M059J (cell line): ENCODE measurements at regions not wholly inside any gene's neighbourhood (a gene's known extent, or its start where the extent isn't known, plus 50 kb on each side); places are given as distances from the start of the nearest gene placed in this dataset.
A peak's percentile ranks its signal among the peaks of the same experiment; 100 is the strongest.
"Not testable (repeated sequence)": the region's sequence is repeated elsewhere in the genome, so short reads cannot be mapped to it uniquely, and the experiment has no call there.

Experiments
- DNase-seq: peaks from one replicate; pipeline ENCODE4 v3.0.0-alpha.2; 2012; ENCODE audit warnings: low read depth

DNA sequence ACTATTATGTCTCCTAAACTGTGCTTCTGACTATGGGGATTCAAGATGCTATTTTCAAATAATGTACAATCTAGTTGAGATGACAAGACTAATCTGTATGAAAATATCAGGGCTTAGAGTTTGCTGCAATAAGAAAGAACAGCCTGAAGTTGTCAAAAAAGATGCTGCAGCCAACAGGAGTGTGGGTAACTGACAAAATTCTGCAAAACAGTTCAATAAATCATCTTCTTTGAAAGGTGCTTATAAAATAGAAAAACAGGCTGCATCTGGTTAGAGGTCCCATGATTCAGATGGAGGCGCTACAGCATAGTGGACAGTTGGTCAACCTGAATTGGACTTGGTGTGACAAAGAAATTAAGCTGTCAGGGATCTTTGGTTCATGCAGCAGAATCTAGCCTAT lies 511.0 kb downstream of the XPNPEP1 start:
- DNase-seq: no peak

DNA sequence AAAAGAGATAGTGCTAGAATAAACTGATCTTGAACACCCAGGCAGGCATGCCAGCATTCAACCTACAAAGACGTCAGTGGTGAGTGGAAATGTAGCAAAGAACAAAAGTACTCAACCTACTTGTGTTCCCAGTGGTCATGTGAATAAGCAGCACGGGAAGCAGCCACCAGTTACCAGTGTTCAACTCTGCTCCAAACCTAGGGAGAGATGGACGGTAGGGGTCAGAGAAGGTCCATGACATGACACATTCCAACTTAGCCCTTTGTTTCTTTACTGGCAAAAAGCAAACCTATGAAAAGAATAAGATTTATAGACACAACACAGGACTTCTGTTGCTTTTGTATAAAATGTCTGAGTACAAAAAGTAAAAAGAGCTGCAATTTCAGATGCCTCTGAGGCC lies 511.4 kb downstream of the XPNPEP1 start:
- DNase-seq: peak; percentile 15

DNA sequence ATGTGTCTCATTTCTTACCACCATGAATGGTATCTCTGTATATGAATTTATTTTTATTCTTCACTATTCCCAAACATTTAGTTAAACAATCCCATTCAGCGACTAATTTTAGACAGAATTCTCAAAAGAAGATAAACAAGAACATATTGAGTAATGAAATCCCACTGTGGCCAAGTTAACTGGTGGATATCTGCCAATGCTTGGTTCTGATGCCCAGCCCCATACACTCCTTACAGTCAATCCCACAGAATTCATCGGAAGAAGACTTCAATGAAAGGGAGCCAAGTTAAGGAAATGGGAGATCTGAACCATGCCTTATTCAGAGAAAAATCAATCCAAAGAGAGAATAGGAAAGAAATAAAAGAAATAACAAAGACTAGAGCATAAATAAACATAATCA lies 518.0 kb downstream of the XPNPEP1 start:
- no peak for DNase-seq

DNA sequence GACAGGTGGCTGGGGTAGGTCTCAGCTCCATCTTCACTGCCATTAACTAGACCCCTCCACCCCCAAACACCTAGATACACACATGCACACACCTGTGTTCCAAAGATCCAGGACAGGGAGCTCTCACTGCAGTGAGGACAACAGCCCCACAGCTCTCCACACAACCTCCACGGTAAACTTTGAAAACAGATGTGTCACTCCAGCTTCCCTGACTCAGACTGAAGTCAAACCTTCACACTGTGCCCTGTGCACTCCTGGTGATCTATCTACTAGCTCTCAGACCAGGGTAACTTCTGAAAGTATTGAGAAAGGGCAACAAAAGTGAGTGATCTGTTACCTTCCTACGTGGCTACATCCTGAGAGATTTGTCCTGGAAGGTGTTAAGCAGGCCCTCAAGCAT lies 519.8 kb downstream of the XPNPEP1 start:
- DNase-seq: no peak

DNA sequence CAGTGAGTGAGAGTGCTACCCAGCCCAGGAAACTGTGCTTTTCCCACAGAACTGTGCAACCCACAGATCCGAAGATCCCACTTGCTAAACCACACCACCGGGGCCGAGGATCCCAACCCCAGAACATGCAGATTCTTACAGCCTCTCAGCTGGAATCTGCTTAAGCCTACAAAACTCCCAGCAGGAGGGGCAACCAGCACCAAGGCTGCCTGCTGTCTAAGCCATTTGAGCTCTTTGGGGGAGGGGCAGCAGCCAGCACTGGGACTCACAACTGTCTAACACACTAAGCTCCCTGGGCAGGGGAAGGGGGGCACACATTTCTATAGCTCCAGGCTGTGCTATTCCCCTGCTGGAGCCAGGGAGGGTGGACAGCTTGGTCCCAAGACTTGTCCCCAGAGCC lies 529.9 kb downstream of the XPNPEP1 start:
- no peak for DNase-seq

DNA sequence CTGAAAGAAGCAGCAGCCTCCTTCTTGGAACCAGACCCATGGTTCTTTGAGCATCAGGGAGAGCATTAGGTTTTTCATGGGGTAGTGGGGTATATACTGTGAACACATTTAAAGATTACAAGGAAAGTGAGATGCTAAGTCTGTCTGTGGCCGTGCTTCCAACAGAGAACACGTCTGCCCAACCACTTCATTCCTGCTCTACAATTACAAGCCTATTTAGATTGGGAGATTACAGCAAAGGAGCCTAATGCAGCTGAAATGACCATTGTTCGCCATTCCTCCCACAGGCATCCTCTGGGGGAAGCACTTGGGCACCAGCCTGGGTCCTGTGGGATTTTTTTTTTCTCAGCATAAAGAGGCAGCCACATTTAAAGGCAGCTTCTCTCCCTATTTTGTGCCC lies 536.4 kb downstream of the XPNPEP1 start:
- no peak for DNase-seq

DNA sequence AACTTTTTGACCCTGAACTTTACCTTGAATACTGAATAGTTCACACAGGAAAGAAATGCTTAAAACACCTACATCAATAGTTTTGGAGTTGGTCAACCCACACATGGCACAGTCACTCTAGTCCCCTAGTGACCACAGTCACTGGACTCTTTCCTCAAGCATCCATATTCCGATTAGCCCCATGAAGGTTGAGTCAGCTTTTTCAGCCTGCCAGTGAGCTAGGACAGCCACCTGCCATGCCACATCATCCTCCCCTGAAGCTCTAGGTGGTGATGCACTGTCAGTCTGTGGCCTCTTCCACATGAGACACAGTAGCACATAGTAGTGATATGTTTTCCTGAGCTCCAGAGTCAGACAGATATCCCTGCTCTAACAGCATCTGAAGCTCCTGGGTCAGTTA lies 537.2 kb downstream of the XPNPEP1 start:
- DNase-seq: no peak

DNA sequence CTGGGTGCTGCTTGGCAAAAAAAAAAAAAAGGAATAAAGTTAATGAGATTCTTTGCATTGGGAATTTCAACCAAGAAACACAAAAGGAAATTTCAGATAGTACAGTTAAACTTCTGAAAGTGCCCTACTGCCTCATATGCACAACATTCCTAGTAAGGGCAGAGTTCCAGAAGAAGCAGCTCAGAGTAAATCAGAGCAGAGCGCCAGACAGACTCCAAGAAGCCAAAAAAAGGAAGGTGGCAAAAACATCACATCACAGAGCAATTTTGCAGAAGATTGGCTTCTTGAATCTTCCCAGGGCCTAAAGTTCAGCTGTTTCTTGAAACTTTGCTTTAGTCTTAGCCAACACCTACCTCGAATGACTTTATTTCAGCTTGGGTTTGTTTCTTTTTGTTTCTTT lies 544.1 kb downstream of the XPNPEP1 start:
- DNase-seq: no peak

DNA sequence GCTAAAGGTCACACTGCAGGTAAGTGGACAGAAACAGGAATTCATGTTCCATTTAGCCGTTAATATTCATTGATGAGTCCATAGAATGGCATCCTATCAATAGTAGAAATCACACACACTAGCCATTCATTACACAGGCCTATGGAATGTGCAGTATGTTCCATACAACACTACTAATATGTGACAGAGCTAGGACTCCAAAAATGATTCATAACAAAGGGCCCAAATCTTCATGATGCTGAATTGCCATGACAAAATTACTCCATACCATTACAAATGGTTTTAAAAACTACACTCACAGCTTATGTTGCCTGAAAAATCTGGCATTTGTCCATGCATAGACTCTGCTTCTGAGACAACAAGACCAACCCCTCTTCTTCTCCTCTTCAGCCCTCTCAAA lies 549.1 kb downstream of the XPNPEP1 start:
- DNase-seq: peak; percentile 22

DNA sequence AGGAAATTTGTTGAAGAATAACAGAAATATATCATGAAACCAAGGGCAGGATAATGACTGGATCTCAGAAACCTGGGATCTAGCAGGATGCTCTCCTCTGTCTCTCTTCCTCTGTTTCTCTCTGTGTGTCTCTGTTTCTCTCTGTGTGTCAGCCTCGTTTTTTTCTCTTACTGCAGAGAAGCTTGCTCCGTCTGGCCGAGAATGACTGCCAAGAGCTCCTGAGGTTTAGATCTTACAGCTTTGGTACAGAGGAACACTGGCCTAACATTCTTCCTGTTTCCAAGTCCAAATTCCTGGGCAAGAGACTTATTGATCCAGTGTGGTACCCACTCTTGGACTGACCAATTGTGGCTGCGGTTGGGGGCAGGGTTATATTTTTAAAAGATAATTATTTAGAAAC lies 564.0 kb downstream of the XPNPEP1 start:
- no peak for DNase-seq

DNA sequence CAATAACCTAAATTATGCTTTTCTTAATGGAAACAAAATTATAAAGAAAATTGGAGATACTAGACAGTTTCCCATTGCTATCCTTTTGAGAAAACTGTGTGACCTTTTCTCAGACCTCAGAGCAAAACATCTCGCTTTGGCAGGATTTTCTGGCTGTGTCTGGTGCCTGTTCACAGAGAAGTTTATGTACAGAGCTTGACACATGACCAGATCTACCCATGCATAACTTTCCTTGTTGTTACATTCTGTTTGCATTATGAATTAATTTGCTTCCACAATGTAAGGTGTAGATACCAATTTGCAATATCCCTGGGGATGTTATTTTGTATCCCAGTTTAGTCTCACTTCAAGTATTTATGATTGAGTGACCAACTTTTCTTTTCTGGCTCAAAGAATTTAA lies 565.0 kb downstream of the XPNPEP1 start:
- DNase-seq: no peak

DNA sequence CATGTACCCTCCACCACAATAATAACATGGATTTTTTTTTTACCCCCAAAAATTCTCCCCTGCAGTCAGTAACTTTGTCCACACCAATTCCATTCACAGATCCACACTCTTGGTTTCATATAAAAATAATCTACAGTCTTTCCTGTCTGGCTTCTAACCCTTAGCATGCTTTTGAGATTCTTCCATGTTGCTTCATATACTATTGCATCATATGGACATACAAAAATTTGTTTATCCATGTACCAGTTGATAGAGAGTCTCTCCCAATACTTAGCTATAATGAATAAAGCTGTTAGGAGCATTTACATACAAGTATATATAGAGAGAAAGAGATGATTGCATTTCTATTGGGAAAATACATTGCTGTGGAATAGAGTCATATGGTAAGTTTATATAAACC lies 575.0 kb downstream of the XPNPEP1 start:
- DNase-seq: no peak

DNA sequence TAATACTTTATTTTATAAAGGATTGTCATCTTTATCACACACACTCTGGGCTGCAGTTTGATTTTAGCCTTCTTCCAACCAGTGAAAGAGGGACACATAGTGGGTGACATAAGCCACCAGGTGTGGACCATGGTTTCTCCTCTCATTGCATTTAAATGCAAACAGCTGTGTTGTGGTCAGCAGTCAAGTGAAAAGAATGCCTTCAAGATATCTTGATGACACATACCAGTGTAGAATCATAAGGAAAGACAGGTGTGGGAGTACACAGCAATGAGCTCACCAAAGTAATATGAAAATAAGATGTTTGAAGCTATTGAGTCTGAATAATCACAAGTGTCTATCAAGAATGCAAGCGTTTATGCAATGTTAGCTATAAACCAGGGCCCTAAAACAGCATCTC lies 580.0 kb downstream of the XPNPEP1 start:
- DNase-seq: peak; percentile 46

DNA sequence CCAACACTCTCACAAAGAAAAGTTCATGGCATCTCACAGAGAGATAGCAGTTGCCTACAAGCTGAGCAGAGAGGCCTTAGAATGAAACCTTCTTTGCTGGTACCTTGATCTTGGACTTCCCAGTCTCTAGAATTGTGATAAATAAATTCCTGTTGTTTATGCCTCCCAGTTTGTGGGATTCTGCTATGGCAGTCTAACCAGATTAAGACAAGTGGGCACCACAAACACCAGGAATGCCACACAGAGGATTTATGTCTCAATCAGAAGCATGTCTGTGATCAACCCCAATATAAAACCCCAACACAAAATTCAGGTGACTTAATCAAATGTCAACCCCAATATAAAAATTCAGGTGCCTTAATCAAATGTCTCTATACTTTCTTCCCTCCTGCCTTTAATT lies 581.3 kb downstream of the XPNPEP1 start:
- no peak for DNase-seq

DNA sequence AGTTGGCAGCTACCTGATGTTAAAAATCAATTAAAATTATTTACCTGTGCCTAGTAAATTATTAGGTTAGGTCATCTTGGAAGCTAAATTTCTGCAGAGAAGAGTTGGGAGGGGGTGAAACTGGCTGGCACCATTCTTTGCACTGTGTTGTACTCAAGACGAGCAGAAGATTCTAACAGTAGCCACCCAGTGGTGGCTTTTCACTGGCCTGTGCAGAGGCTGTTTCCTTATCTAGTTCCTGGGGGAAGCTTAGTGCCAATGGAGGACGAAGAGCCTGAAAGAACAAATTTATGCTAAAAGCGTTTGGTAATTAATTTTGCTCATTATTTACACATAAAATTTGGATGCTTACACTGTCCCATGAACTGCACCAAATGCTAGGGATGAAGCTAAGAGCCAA lies 595.3 kb downstream of the XPNPEP1 start:
- DNase-seq: no peak

DNA sequence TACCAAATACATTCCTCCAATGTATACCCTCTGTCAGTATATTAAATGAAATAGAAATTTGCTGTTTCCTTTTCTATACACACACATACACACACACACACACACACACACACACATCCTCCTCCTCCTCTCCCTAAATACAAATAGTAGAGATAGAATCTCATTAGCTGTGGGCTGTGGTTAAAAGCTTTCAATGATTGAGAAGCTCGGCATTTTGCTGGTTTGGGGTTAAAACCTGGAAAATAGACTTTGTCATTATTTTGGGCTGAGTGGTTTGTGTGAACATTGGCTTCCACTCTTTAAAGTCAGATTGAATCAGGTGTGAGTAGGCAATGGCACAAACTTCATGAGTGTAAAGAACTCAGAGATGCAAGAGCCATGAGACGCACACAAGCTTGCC lies 596.0 kb downstream of the XPNPEP1 start:
- peak; percentile 39 for DNase-seq

DNA sequence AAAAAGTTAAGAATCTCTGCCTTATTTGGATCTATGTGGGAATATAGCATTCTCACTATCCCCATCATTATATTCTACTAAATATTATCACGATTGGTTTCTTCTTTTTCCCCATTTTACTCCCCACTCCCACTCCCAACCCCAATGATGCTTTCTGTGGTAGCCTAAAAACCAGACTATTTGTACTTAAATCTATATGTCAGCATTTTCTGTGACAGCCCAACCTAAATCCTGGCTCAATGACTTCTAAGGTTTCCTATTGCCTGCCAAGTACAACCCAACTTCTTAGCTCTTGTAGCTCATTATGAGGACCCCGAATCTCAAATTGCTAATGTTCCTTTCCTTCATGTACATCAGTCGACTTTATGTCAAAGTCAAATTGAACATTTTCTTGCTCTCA lies 598.6 kb downstream of the XPNPEP1 start:
- DNase-seq: no peak

DNA sequence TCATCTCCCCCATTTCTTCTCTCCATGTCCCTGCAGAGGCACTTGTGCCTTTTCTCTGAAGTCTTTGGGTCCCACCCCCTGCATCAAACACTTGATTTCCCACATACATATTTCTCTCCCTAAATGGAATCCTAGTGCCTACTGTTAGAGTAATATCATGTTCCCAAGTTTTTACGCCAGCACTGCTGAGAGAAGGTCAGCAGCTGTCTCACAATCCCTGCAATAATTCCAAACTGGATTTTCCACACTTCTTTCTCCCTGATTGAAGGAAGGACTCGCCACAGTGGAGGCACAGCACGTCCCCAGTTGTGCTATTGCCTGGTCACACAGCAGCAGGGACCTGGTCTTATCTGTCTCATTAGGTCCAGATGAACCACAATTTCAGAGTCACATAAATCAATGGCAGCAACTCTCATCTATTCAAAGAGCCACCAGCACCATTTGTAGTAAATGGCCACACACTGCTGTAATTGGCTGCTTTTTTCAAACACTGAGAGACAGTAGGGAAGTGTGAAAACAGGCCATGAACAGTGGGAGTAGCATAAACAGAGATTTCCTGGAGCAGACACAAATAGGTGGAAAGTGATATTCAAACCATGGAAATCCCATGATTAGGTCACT lies 605.5 kb downstream of the XPNPEP1 start:
- no peak for DNase-seq

DNA sequence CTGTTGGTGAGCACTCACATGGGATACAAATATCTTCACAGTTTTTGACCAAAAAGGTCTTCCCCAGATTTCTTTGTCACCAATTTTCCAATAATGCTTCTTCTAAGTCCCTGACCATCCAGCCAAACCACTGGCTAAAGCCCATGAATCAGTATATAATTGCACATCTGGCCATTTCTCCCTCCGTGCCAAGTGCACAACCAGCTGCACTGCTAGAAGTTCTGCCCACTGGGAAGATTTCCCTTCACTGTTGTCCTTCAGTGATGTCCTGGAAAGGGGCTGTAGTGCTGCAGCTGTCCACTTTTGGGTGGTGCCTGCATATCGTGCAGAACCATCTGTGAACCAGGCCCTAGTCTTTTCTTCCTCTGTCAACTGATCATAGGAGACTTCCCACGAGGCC lies 609.3 kb downstream of the XPNPEP1 start:
- not testable (repeated sequence) for DNase-seq

DNA sequence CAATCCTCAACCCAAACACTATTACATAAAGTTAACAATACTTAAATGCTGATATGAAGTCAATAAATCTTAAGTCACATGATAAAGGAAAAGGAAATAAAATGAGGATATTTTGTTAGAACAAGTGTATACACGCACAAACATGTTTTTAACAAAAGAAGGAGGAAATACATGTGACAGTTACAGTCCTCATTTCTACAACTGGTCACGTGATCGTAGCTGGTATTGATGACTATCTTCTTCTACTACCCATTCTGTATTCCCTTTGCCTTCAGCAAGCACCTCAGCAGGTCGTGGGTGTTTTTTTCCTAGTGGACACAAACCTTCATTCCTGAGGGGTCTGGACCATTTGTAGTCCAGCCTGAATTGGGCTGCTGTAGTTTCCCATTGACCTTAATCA lies 610.8 kb downstream of the XPNPEP1 start:
- not testable (repeated sequence) for DNase-seq

DNA sequence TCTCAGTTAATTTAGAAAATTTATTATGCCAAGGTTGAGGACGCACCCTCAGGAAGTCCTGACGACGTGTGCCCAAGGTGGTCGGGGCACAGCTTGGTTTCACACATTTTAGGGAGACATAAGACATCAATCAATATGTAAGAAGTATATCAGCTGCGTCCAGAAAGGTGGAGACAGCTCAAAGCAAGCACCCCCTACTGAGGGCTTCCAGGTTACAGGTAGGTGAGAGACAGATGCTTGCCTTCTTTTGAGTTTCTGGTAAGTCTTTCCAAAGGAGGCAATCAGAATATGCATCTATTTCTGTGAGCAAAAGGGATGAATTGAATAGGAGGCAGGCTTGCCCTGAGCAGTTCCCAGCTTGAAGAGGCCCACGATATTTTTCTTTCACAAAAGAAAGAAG lies 614.3 kb downstream of the XPNPEP1 start:
- DNase-seq: no peak

DNA sequence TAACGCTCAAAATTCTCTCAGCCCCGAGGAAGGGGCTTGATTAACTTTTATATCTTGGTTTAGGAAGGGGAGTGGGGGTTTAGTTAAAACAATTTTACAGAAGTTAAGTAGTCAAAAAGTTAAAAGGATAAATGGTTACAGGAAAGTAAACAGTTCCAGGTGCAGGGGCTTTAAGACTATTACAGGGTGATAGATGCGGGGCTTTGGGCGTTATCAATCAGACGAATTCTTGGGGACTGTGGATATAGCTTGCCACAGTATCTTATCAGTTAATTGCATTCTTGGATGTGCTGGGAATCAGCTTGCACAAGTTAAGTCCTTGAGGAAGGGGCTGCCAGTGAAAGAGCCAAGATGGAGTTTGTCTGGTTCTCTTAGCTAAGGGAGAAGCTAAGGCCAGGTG lies 616.2 kb downstream of the XPNPEP1 start:
- DNase-seq: not testable (repeated sequence)

DNA sequence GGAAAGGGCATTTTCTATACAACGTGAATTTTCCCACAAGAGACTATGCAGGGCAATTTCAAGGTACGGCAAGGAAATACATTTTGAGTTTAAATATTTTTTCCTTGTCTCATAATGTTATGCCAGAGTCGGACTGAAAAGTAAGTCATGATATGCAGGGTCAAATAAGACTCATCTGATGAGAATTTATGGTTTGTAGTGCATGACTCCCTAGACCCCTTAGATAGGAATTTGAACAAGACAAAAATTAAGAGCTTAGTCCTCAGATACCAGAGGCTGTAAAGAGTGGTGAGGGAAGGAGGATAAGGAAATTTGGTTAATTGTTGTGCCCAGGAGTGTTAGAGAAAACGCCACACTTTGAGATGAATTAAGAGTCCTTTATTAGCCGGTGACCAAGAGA lies 616.6 kb downstream of the XPNPEP1 start:
- DNase-seq: peak; percentile 26

DNA sequence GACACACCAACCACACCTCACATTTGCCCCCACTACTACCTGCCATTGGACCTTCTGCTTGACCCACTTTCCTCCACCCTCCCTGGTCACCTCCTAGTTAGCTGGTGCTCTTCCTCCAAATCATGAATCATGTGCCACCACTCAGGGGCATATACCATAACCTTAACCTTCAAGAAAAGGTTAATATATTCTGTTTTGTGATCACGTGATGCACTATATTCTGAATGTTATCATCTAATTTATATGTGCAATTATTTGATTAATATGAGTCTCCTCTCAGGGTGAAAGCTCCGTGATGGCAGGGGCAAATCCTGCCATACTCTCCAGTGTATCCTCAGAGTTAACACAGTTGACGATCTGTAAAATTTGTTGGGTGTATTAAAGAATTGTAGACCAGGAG lies 635.5 kb downstream of the XPNPEP1 start:
- DNase-seq: no peak

DNA sequence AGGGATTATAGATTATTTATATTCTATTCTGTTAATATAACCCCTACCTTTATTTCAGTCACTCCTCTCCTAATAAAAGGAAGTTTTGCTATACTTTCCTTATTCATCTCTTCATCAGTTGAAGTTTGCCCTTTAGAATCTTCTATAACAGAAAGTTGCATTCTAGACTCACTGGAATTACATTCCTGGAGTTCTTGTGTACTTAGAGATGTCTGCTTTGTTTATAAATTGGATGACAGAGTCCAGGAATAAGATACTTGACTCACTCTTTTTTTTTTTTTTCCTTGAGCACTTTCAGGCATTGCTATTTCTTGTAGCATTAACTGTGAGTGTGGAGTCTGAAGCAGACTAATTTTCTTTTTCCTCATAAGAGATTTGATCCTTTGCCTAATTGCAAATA lies 640.8 kb downstream of the XPNPEP1 start:
- peak; percentile 70 for DNase-seq
